Heart left ventricle (tissue), 16 donors: ENCODE measurements at regions not wholly inside any gene's neighbourhood (a gene's known extent, or its start where the extent isn't known, plus 50 kb on each side); places are given as distances from the start of the nearest gene placed in this dataset.

Experiments used
- ATAC-seq, 4 donors: fragments of 200-7000 bp; cut with Tn5 transposase; one replicate each; pipeline ENCODE4 v1.9.1; 2020 to 2022; ENCODE audit warnings: moderate library complexity in 4 of 4, mild to moderate bottlenecking in 3 of 4, moderate number of reproducible peaks in 1 of 4
- DNase-seq, 5 donors: peaks; one replicate each; pipeline ENCODE4 v3.0.0-alpha.2; 2020
- H3K27ac ChIP-seq, 12 donors: fragments of 200-600 bp; sonication (generic) in 4 of 12; one replicate each; pipeline versions ENCODE4 v1.5.0 to v1.8.0; 2016 to 2022; ENCODE audit warnings: mild to moderate bottlenecking in 2 of 12
- H3K27me3 ChIP-seq, 9 donors: fragments of 200-600 bp; sonication (generic) in 2 of 9; one replicate each; pipeline versions ENCODE4 v1.5.1 to v1.8.0; 2016 to 2022; ENCODE audit warnings: mild to moderate bottlenecking in 3 of 9
- H3K36me3 ChIP-seq, 9 donors: fragments of 200-600 bp; sonication (generic) in 2 of 9; one replicate each; pipeline versions ENCODE4 v1.5.0 to v1.8.0; 2018 to 2022; ENCODE audit warnings: mild to moderate bottlenecking in 2 of 9
- H3K4me1 ChIP-seq, 12 donors: fragments of 200-600 bp; sonication (generic) in 4 of 12; one replicate each; pipeline versions ENCODE4 v1.5.0 to v1.8.0; 2016 to 2022; ENCODE audit warnings: mild to moderate bottlenecking in 3 of 12
- H3K4me3 ChIP-seq, 12 donors: fragments of 200-600 bp; sonication (generic) in 4 of 12; one replicate each; pipeline versions ENCODE4 v1.5.0 to v1.8.0; 2017 to 2022; ENCODE audit warnings: mild to moderate bottlenecking in 9 of 12, moderate library complexity in 4 of 12
- H3K9me3 ChIP-seq, 12 donors: fragments of 200-600 bp; sonication (generic) in 4 of 12; one replicate each; pipeline versions ENCODE4 v1.5.0 to v1.8.0; 2016 to 2022; ENCODE audit warnings: mild to moderate bottlenecking in 1 of 12
- POLR2A ChIP-seq, 2 donors: fragments of 450-650 bp; IDR thresholded peaks; one replicate each; pipeline ENCODE4 v1.6.1; 2017; ENCODE audit warnings: antibody characterized with exemption in 2 of 2, mild to moderate bottlenecking in 2 of 2, moderate library complexity in 2 of 2
- WGBS, 4 donors: extraction: QIAGEN DNeasy Blood & Tissue Kit in 2 of 4; methylation state at CpG; one replicate each; pipeline versions ENCODE4 v1.1.5 to v1.1.7; 2013 to 2018; 5-methylcytosine and 5-hydroxymethylcytosine counted together
- intact Hi-C, 10 donors: fragments of 100-400 bp; cut with DNase I; formaldehyde crosslinking; loops; one replicate each; pipeline versions ENCODE4 v1.11.1 to v1.14.2; 2022
- TF ChIP-seq, protein P1 (sequence below), 12 donors: fragments of 200-600 bp; sonication (generic) in 4 of 12; IDR thresholded peaks; one replicate each; pipeline versions ENCODE4 v1.5.0 to v1.8.0; 2018 to 2022; ENCODE audit warnings: antibody characterized with exemption in 12 of 12, mild to moderate bottlenecking in 5 of 12
- donor health status: ischemic (EF 13 %, LVEDD 7.1; RV severe dilation, severe dysfunction).
- donor health status: healthy with polysubstance abuse.
- donor health status: DM: no; HTN: yes; CAD: no.
- donor health status: DM: no; HTN: no; CAD: no.
- donor health status: ischemic (EF 25% LVEDD 6.9; RV normal size, moderate dysfunction).
- donor health status: ischemic (EF 25% LVEDD 5.7; RV mildly dilated, moderate dysfunction).
- donor health status: healthy.
- donor health status: DM: yes; HTN: yes; CAD: no.
- donor health status: ischemic (EF 35%, LVEDD 5.7; RV mildly dilated, moderate dysfunction).
- donor health status: nonischemic (EF 11% LVEDD 7.7; RV severe dilation, severe dysfunction).
- donor health status: DM: yes; HTN: yes; CAD: no.
- donor health status: PGD.
- donor health status: ischemic (EF 29% LVEDD 5.4; RV normal size, mild dysfunction).
- donor health status: nonischemic (EF 23%, LVEDD 6.1; RV moderate dilation, normal function).

DNA sequence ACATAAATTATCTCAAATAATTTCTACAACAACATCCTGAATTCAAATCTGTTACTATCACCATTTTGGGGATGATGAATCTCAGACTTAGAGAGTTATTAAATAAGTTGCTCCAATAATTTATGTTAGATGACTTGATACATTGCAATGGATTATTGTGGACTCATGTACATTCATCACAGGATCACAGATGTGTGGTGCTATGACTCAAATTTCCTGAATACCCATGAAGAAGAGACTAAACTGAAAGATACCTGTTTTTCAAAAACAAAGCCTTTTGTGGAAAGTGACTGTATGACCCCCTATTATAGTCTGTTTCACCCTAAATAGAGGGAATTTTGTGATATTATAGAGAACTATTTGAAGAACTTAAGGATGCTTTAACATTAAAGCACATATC lies 315.0 kb downstream of the PLA2G4A start:
- H3K4me1 ChIP-seq, result no peaks in the 10 kb centered on the region
- no peak for DNase-seq
- intact Hi-C loops, result no loop called here
- no peak overlapping the region for H3K27ac ChIP-seq
- no peaks in the 10 kb centered on the region for H3K27me3 ChIP-seq
- TF ChIP-seq, protein P1, sequence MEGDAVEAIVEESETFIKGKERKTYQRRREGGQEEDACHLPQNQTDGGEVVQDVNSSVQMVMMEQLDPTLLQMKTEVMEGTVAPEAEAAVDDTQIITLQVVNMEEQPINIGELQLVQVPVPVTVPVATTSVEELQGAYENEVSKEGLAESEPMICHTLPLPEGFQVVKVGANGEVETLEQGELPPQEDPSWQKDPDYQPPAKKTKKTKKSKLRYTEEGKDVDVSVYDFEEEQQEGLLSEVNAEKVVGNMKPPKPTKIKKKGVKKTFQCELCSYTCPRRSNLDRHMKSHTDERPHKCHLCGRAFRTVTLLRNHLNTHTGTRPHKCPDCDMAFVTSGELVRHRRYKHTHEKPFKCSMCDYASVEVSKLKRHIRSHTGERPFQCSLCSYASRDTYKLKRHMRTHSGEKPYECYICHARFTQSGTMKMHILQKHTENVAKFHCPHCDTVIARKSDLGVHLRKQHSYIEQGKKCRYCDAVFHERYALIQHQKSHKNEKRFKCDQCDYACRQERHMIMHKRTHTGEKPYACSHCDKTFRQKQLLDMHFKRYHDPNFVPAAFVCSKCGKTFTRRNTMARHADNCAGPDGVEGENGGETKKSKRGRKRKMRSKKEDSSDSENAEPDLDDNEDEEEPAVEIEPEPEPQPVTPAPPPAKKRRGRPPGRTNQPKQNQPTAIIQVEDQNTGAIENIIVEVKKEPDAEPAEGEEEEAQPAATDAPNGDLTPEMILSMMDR (IDR thresholded peaks at IDR 0.05), result no peak
- TF ChIP-seq POLR2A (IDR thresholded peaks at IDR 0.05), result no peak
- H3K36me3 ChIP-seq, result no peaks in the 10 kb centered on the region
- no peak for ATAC-seq
- H3K4me3 ChIP-seq, result no peak overlapping the region
- H3K9me3 ChIP-seq, result peaks cover 0 to 12% (median 0%) of the 10 kb centered on the region in 12 donors

DNA sequence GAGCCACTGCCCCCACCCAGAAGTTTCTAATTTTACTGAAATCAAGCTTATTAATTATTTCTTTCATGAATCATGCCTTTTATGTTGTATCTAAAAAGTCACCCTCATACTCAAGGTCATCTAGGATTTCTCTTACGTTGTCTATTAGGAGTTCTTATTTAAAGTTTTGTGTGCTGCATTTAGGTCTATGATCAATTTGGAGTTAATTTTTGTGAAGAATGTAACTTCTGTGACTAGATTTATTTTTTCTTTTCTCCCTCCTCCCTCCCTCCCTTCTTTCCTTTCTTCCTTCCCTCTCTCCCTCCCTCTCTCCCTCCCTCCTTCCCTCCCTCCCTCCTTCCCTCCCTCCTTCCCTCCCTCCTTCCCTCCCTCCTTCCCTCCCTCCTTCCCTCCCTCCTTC lies 317.6 kb downstream of the PLA2G4A start:
- ATAC-seq, result no peak
- H3K27ac ChIP-seq, result no peak overlapping the region
- TF ChIP-seq, protein P1 (IDR thresholded peaks at IDR 0.05), result no peak
- no peak for TF ChIP-seq POLR2A (IDR thresholded peaks at IDR 0.05)
- intact Hi-C loops, result no loop called here
- H3K9me3 ChIP-seq, result peaks cover 0 to 21% (median 5%) of the 10 kb centered on the region in 12 donors
- H3K4me3 ChIP-seq, result no peak overlapping the region
- WGBS, 4 donors, result 56 to 93% (median 72%) methylated on average over 1 of the region's 1 CpG
- no peak for DNase-seq
- no peaks in the 10 kb centered on the region for H3K27me3 ChIP-seq
- H3K36me3 ChIP-seq, result no peaks in the 10 kb centered on the region
- no peaks in the 10 kb centered on the region for H3K4me1 ChIP-seq

DNA sequence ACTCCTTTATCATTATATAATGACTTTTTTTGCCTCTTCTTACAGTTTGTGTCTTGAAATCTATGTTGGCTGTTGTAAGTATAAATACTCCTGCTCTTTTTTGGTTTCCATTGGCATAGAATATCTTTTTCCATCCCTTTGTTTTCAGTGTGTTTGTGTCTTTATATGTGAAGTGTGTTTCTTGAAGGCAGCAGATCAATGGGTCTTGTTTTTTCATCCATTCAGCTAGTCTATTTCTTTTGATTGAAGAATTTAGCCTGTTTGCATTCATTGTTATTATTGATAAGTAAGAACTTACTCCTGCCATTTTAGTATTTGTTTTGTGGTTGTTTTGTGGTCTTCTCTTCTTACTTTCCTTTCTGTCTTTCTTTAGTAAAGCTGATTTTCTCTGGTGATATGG lies 322.8 kb downstream of the PLA2G4A start:
- Histone ChIP-seq H3K4me3 (no peak overlapping the region), H3K9me3 (peaks cover 0 to 42% (median 23%) of the 10 kb centered on the region in 12 donors), H3K36me3 (no peaks in the 10 kb centered on the region), H3K4me1 (no peaks in the 10 kb centered on the region), H3K27ac (no peak overlapping the region), H3K27me3 (no peaks in the 10 kb centered on the region)
- DNase-seq, result no peak
- no peak for TF ChIP-seq POLR2A (IDR thresholded peaks at IDR 0.05)
- TF ChIP-seq, protein P1 (IDR thresholded peaks at IDR 0.05), result no peak
- intact Hi-C loops, result no loop called here
- ATAC-seq, result no peak

DNA sequence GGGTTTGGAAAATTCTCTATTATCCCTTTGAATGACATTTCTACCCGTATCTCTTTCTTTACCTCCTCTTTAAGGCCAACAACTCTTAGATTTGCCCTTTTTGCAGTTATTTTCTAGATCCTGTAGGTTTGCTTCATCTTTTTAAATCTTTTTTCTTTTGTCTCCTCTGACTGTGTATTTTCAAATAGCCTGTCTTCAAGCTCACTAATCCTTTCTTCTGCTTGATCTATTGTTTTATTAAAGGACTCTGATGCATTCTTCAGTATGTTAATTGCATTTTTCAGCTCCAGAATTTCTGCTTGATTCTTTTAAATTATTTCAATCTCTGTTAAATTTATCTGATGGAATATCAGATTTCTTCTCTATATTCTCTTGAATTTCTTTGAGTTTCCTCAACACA lies 324.3 kb downstream of the PLA2G4A start:
- DNase-seq, result no peak
- H3K9me3 ChIP-seq, result peaks cover 0 to 42% (median 19%) of the 10 kb centered on the region in 12 donors
- ATAC-seq, result no peak
- H3K27me3 ChIP-seq, result no peaks in the 10 kb centered on the region
- WGBS, 4 donors, result 20 to 83% (median 59%) methylated on average over 1 of the region's 1 CpG
- no peak overlapping the region for H3K4me3 ChIP-seq
- H3K36me3 ChIP-seq, result no peaks in the 10 kb centered on the region
- intact Hi-C loops, result no loop called here
- TF ChIP-seq POLR2A (IDR thresholded peaks at IDR 0.05), result no peak
- TF ChIP-seq, protein P1 (IDR thresholded peaks at IDR 0.05), result no peak
- no peaks in the 10 kb centered on the region for H3K4me1 ChIP-seq
- H3K27ac ChIP-seq, result no peak overlapping the region
